Gastroesophageal sphincter (tissue), 3 donors: ENCODE measurements at regions not wholly inside any gene's neighbourhood (a gene's known extent, or its start where the extent isn't known, plus 50 kb on each side); places are given as distances from the start of the nearest gene placed in this dataset.

Source experiments
- EP300 ChIP-seq: sonication (generic); formaldehyde crosslinking; IDR thresholded peaks from one replicate; pipeline ENCODE4 v1.6.1; 2017; ENCODE audit warnings: antibody characterized with exemption, mild to moderate bottlenecking
- POLR2A ChIP-seq, 2 donors: fragments of 450-650 bp; IDR thresholded peaks; one replicate each; pipeline ENCODE4 v1.6.1; 2017; ENCODE audit warnings: antibody characterized with exemption in 2 of 2, mild to moderate bottlenecking in 2 of 2, moderate library complexity in 1 of 2
- POLR2AphosphoS5 ChIP-seq: sonication (generic); formaldehyde crosslinking; IDR thresholded peaks from one replicate; pipeline ENCODE4 v1.6.1; 2017; ENCODE audit warnings: antibody characterized with exemption
- TF ChIP-seq, protein P1 (sequence below), 4 experiments: fragments of 200-600 bp in 2 of 4; fragments of 450-650 bp in 2 of 4; sonication (generic) in 1 of 4; IDR thresholded peaks; one replicate each; pipeline ENCODE4 v1.5.1; 2017 to 2019; ENCODE audit warnings: antibody characterized with exemption in 4 of 4, mild to moderate bottlenecking in 2 of 4, moderate library complexity in 2 of 4

DNA sequence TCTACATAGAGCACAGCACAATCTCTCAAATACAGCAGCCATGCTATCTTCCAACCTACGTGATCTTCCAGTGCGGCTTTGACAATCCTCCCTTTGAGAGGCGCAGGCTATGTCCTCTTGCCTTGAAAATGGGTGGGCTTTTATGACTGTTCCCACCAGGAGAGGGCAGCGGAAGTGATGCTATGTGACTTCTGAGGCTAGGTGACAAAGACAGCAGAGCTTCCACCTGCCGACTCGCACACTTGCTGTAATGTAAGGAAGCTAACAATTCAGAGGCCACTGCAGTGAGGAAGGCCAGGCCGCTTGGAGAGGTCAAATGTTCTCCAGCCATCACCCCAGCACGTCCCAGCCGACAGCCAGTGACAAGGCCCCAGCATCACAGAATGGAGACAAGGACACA lies 65.8 kb downstream of the MRPL57 start:
- TF ChIP-seq, protein P1, sequence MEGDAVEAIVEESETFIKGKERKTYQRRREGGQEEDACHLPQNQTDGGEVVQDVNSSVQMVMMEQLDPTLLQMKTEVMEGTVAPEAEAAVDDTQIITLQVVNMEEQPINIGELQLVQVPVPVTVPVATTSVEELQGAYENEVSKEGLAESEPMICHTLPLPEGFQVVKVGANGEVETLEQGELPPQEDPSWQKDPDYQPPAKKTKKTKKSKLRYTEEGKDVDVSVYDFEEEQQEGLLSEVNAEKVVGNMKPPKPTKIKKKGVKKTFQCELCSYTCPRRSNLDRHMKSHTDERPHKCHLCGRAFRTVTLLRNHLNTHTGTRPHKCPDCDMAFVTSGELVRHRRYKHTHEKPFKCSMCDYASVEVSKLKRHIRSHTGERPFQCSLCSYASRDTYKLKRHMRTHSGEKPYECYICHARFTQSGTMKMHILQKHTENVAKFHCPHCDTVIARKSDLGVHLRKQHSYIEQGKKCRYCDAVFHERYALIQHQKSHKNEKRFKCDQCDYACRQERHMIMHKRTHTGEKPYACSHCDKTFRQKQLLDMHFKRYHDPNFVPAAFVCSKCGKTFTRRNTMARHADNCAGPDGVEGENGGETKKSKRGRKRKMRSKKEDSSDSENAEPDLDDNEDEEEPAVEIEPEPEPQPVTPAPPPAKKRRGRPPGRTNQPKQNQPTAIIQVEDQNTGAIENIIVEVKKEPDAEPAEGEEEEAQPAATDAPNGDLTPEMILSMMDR (IDR thresholded peaks at IDR 0.05): no peak
- no peak for TF ChIP-seq POLR2A (IDR thresholded peaks at IDR 0.05)
- no peak for TF ChIP-seq POLR2AphosphoS5
- TF ChIP-seq EP300: no peak
